ENCODE measurements at regions not wholly inside any gene's neighbourhood (a gene's known extent, or its start where the extent isn't known, plus 50 kb on each side); places are given as distances from the start of the nearest gene placed in this dataset.

- Mint-ChIP-seq H3K4me3 (no peak overlapping the region), H3K36me3 (no peaks in the 10 kb centered on the region), H3K9me3 (peaks cover 13% of the 10 kb centered on the region), H3K27me3 (no peaks in the 10 kb centered on the region), H3K4me1 (ENCODE audit: low read depth) (no peaks in the 10 kb centered on the region), H3K27ac (no peak overlapping the region)
- intact Hi-C loops (cut with micrococcal nuclease), result no loop called here
- ChIA-PET POLR2A (no interaction called here), CTCF (no interaction called here)
- DNase-seq, result no peak
These were observed 672.5 kb upstream of the ANKRD30A start for GRCh38 chr10:36452851-36453250.

DNA sequence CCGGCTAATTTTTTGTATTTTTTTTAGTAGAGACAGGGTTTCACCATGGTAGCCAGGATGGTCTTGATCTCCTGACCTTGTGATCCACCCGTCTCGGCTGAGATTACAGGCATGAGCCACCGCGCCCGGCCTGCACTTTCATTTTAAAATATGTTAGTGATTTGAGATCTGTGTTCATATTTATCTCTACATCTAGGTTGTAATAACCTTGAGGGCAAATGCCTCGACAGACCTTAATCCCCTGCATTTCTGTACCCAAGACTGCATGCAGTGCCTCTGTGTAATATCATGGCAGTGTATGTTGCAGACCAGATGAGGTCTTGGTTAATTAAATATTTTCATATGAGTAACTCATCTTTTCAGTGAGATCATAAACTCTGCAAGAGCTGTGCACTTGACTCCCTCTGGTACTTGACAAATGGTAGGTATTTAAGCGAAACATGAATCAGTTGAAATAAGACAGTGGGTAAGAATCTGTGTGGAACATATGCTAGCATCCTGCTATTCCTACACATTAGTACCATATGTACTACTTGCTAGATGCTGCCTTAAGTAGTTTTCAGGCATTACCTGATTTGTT is 673.9 kb upstream of the ANKRD30A start:
- no peaks in the 10 kb centered on the region for H3K27me3 Mint-ChIP-seq
- intact Hi-C loops (cut with micrococcal nuclease), result no loop called here
- DNase-seq, result no peak
- peaks cover 2% of the 10 kb centered on the region for H3K9me3 Mint-ChIP-seq
- no peaks in the 10 kb centered on the region for H3K36me3 Mint-ChIP-seq
- H3K27ac Mint-ChIP-seq, result no peak overlapping the region
- ChIA-PET POLR2A (no interaction called here), CTCF (no interaction called here)
- H3K4me1 Mint-ChIP-seq (ENCODE audit: low read depth), result no peaks in the 10 kb centered on the region
- H3K4me3 Mint-ChIP-seq, result no peak overlapping the region

GRCh38 chr10:36450380-36450779 is 675.0 kb upstream of the ANKRD30A start:
- H3K36me3 Mint-ChIP-seq, result no peaks in the 10 kb centered on the region
- no peak for DNase-seq
- intact Hi-C loops (cut with micrococcal nuclease), result no loop called here
- H3K4me1 Mint-ChIP-seq (ENCODE audit: low read depth), result no peaks in the 10 kb centered on the region
- no peak overlapping the region for H3K27ac Mint-ChIP-seq
- H3K9me3 Mint-ChIP-seq, result no peaks in the 10 kb centered on the region
- POLR2A ChIA-PET, result no interaction called here
- H3K4me3 Mint-ChIP-seq, result no peak overlapping the region
- H3K27me3 Mint-ChIP-seq, result no peaks in the 10 kb centered on the region
- CTCF ChIA-PET, result no interaction called here

- H3K4me1 Mint-ChIP-seq (ENCODE audit: low read depth), result no peaks in the 10 kb centered on the region
- ChIA-PET POLR2A (no interaction called here), CTCF (no interaction called here)
- DNase-seq, result no peak
- no peaks in the 10 kb centered on the region for H3K36me3 Mint-ChIP-seq
- peaks cover 4% of the 10 kb centered on the region for H3K9me3 Mint-ChIP-seq
- intact Hi-C loops (cut with micrococcal nuclease), result no loop called here
- no peak overlapping the region for H3K4me3 Mint-ChIP-seq
- H3K27ac Mint-ChIP-seq, result no peak overlapping the region
- H3K27me3 Mint-ChIP-seq, result no peaks in the 10 kb centered on the region
These were observed 676.4 kb upstream of the ANKRD30A start for GRCh38 chr10:36448760-36449691.

DNA sequence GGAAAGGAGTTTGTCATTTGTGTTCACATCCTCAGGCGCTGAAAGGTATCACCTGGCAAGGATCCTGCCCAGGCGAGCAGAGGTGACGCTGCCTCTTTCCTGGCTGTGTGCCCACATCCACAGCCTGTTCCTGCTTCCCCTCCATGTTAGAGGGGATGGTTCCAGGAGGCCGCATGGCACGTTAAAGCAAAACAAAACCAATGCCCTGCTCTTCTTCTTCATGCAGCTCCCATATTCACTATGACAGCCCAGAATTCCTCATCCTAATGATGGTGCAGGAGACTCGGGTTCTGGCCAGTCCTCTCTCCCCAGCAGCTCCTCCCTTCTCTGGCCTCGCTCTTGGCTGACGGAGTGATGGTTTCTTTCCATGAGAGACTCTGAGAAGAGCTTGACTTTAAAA is 678.5 kb upstream of the ANKRD30A start:
- intact Hi-C loops (cut with micrococcal nuclease), result no loop called here
- CTCF ChIA-PET, result no interaction called here
- Mint-ChIP-seq H3K36me3 (no peaks in the 10 kb centered on the region), H3K9me3 (peaks cover 4% of the 10 kb centered on the region), H3K27ac (no peak overlapping the region), H3K4me1 (ENCODE audit: low read depth) (no peaks in the 10 kb centered on the region), H3K4me3 (no peak overlapping the region), H3K27me3 (no peaks in the 10 kb centered on the region)
- POLR2A ChIA-PET, result no interaction called here
- DNase-seq, result no peak

- Mint-ChIP-seq H3K4me1 (ENCODE audit: low read depth) (no peaks in the 10 kb centered on the region), H3K36me3 (no peaks in the 10 kb centered on the region), H3K27me3 (no peaks in the 10 kb centered on the region), H3K27ac (no peak overlapping the region), H3K4me3 (no peak overlapping the region), H3K9me3 (peaks cover 10% of the 10 kb centered on the region)
- intact Hi-C loops (cut with micrococcal nuclease), result no loop called here
- ChIA-PET POLR2A (no interaction called here), CTCF (no interaction called here)
- DNase-seq, result no peak
These were observed 682.2 kb upstream of the ANKRD30A start for GRCh38 chr10:36443233-36443632.

- H3K36me3 Mint-ChIP-seq, result no peaks in the 10 kb centered on the region
- H3K27ac Mint-ChIP-seq, result no peak overlapping the region
- H3K4me3 Mint-ChIP-seq, result no peak overlapping the region
- ChIA-PET CTCF (no interaction called here), POLR2A (interaction anchor here (0.6 kb wide), 1 partner anchor 290 kb away, joined by 3 read pairs; no protein-coding TSS in a partner anchor)
- H3K27me3 Mint-ChIP-seq, result no peaks in the 10 kb centered on the region
- no peak for DNase-seq
- intact Hi-C loops (cut with micrococcal nuclease), result no loop called here
- peaks cover 14% of the 10 kb centered on the region for H3K9me3 Mint-ChIP-seq
- H3K4me1 Mint-ChIP-seq (ENCODE audit: low read depth), result no peaks in the 10 kb centered on the region
These were observed 683.8 kb upstream of the ANKRD30A start for GRCh38 chr10:36441557-36441956.

DNA sequence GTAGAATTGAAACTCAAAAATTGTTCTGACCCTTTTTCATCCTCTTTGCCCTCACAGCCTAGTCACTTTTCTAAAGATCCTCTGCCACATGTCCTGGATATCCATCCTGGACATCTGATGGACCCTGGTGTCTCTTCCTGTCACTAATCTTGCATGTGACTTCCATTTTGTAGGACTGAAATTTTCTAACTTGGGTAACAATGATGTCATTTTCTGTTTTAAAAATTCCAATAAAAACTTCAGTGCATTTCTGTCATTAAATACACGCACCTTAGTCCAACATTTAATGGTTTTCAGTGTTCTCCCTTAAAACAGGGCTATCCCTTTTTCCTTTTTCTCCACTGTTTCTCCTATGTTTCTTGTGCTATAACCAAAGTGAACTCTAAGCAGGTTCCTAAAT is 684.9 kb upstream of the ANKRD30A start:
- Mint-ChIP-seq H3K4me1 (ENCODE audit: low read depth) (no peaks in the 10 kb centered on the region), H3K27me3 (no peaks in the 10 kb centered on the region), H3K4me3 (no peak overlapping the region), H3K9me3 (peaks cover 14% of the 10 kb centered on the region), H3K27ac (no peak overlapping the region), H3K36me3 (no peaks in the 10 kb centered on the region)
- intact Hi-C loops (cut with micrococcal nuclease), result no loop called here
- ChIA-PET CTCF (no interaction called here), POLR2A (no interaction called here)
- no peak for DNase-seq

- no peak overlapping the region for H3K4me3 Mint-ChIP-seq
- H3K9me3 Mint-ChIP-seq, result peaks cover 11% of the 10 kb centered on the region
- intact Hi-C loops (cut with micrococcal nuclease), result no loop called here
- no peak overlapping the region for H3K27ac Mint-ChIP-seq
- CTCF ChIA-PET, result no interaction called here
- no peaks in the 10 kb centered on the region for H3K4me1 Mint-ChIP-seq (ENCODE audit: low read depth)
- no peaks in the 10 kb centered on the region for H3K27me3 Mint-ChIP-seq
- POLR2A ChIA-PET, result no interaction called here
- no peaks in the 10 kb centered on the region for H3K36me3 Mint-ChIP-seq
- no peak for DNase-seq
These were observed 688.0 kb upstream of the ANKRD30A start for GRCh38 chr10:36437367-36437766.

- Mint-ChIP-seq H3K4me1 (ENCODE audit: low read depth) (no peaks in the 10 kb centered on the region), H3K36me3 (no peaks in the 10 kb centered on the region), H3K27me3 (no peaks in the 10 kb centered on the region), H3K27ac (no peak overlapping the region), H3K4me3 (no peak overlapping the region), H3K9me3 (peaks cover 19% of the 10 kb centered on the region)
- no peak for DNase-seq
- intact Hi-C loops (cut with micrococcal nuclease), result no loop called here
- ChIA-PET POLR2A (no interaction called here), CTCF (no interaction called here)
These were observed 696.9 kb upstream of the ANKRD30A start for GRCh38 chr10:36428507-36428906.

DNA sequence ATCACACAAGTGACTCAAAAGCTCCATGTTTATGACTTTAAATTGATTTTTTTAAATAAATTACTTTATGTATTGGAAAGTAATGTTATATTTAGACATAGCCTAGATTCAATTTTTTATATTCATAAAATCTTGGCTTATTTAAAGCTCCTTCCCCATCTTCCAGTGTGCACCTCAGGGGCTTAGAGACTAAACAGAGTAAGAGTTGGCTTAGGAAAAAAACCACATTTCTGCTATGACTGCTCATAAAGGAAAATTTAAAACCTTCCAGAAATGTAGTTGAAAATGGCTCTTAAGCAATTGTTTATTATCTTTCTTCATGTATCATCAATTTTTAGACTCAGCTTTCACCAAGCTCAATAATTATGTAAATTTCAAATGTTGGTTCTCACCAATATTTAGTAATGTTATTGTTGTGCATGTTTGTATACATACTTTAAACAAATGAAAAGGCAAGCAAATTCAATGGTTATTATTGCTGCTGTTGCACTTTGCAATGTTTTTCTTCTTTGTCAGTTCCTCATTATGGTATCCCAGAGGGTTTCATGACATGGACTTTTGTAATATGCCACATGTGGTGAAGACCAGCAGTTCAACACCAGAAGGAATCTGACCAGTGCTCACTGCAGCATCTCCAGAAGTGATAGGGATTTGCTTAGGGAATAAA is 700.1 kb upstream of the ANKRD30A start:
- ChIA-PET CTCF (no interaction called here), POLR2A (no interaction called here)
- Mint-ChIP-seq H3K9me3 (peaks cover 15% of the 10 kb centered on the region), H3K4me1 (ENCODE audit: low read depth) (no peaks in the 10 kb centered on the region), H3K27ac (no peak overlapping the region), H3K27me3 (no peaks in the 10 kb centered on the region), H3K36me3 (no peaks in the 10 kb centered on the region), H3K4me3 (no peak overlapping the region)
- no peak for DNase-seq
- intact Hi-C loops (cut with micrococcal nuclease), result no loop called here

DNA sequence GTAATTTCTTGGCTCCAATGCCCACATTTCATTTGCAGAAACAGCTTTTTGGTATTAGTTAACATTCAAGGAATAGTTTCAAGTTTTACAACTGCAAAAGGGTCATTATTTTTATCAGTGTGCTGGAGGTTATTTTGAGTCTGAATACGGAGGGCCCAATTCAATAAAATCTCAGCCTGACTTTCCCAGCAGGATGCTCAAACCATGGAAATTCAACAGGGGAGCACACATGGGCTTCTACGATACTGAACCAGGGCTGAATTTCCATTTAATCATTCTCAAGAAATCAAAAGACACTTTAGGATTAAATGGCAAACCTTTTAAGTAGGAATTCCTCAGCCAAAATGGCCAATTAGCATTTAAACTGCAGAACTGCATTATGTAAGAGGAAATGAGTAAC is 700.9 kb upstream of the ANKRD30A start:
- intact Hi-C loops (cut with micrococcal nuclease), result no loop called here
- no peak overlapping the region for H3K27ac Mint-ChIP-seq
- no peaks in the 10 kb centered on the region for H3K27me3 Mint-ChIP-seq
- no peaks in the 10 kb centered on the region for H3K4me1 Mint-ChIP-seq (ENCODE audit: low read depth)
- DNase-seq, result no peak
- no peaks in the 10 kb centered on the region for H3K36me3 Mint-ChIP-seq
- no peak overlapping the region for H3K4me3 Mint-ChIP-seq
- POLR2A ChIA-PET, result no interaction called here
- CTCF ChIA-PET, result no interaction called here
- H3K9me3 Mint-ChIP-seq, result peaks cover 15% of the 10 kb centered on the region

DNA sequence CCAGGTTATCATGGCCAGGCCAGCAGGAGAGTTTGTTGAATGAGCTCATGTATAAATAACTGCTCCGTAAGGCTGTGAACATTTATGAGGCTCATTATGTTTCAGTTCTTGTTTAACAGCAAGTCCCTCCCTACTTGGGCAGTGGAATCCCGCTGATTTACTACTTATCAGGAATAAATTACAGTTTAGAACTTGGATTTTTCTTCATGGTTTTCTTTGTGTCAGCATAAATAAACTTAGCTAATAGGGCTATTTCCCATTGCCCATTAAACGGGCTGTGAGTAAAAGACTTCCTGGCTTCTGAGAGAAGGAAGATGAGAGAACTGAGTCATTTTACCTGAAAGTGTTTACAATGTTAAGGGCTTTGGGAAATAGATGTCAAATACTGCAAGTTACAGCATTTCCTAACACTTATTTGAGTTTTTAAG is 701.6 kb upstream of the ANKRD30A start:
- Mint-ChIP-seq H3K9me3 (peaks cover 15% of the 10 kb centered on the region), H3K27me3 (no peaks in the 10 kb centered on the region), H3K4me3 (no peak overlapping the region), H3K4me1 (ENCODE audit: low read depth) (no peaks in the 10 kb centered on the region), H3K27ac (no peak overlapping the region), H3K36me3 (no peaks in the 10 kb centered on the region)
- no peak for DNase-seq
- intact Hi-C loops (cut with micrococcal nuclease), result no loop called here
- ChIA-PET CTCF (no interaction called here), POLR2A (no interaction called here)

Measured in activated CD4-positive, alpha-beta memory T cell treated with anti-CD3 and anti-CD28 coated beads for 36 hours (primary cell).